ENCODE measurements at regions not wholly inside any gene's neighbourhood (a gene's known extent, or its start where the extent isn't known, plus 50 kb on each side); places are given as distances from the start of the nearest gene placed in this dataset.

- DNase-seq, result no peak
- TF ChIP-seq POLR2A (IDR thresholded peaks at IDR 0.05; ENCODE audit: low read length) (no peak), GATA1 (IDR thresholded peaks at IDR 0.05; ENCODE audit: low read depth, low read length) (no peak)
Observed at GRCh38 chr4:181588733-181589302, 654.4 kb upstream of the TENM3 start.

GRCh38 chr4:181592221-181592745 lies 650.9 kb upstream of the TENM3 start:
- TF ChIP-seq GATA1 (IDR thresholded peaks at IDR 0.05; ENCODE audit: low read depth, low read length) (no peak), POLR2A (IDR thresholded peaks at IDR 0.05; ENCODE audit: low read length) (no peak)
- no peak for DNase-seq

GRCh38 chr4:181593703-181594102 lies 649.5 kb upstream of the TENM3 start:
- no peak for DNase-seq
- TF ChIP-seq POLR2A (IDR thresholded peaks at IDR 0.05; ENCODE audit: low read length) (no peak), GATA1 (IDR thresholded peaks at IDR 0.05; ENCODE audit: low read depth, low read length) (no peak)

GRCh38 chr4:181594188-181594587 lies 649.0 kb upstream of the TENM3 start:
- no peak for TF ChIP-seq POLR2A (IDR thresholded peaks at IDR 0.05; ENCODE audit: low read length)
- no peak for TF ChIP-seq GATA1 (IDR thresholded peaks at IDR 0.05; ENCODE audit: low read depth, low read length)
- DNase-seq, result no peak

- DNase-seq, result no peak
- TF ChIP-seq POLR2A (IDR thresholded peaks at IDR 0.05; ENCODE audit: low read length) (no peak), GATA1 (IDR thresholded peaks at IDR 0.05; ENCODE audit: low read depth, low read length) (no peak)
Observed at GRCh38 chr4:181595716-181596115, 647.5 kb upstream of the TENM3 start.

- TF ChIP-seq POLR2A (IDR thresholded peaks at IDR 0.05; ENCODE audit: low read length), result no peak
- no peak for TF ChIP-seq GATA1 (IDR thresholded peaks at IDR 0.05; ENCODE audit: low read depth, low read length)
- no peak for DNase-seq
Observed at GRCh38 chr4:181597766-181598165, 645.4 kb upstream of the TENM3 start.

GRCh38 chr4:181599134-181599533 lies 644.1 kb upstream of the TENM3 start:
- DNase-seq, result no peak
- TF ChIP-seq POLR2A (IDR thresholded peaks at IDR 0.05; ENCODE audit: low read length) (no peak), GATA1 (IDR thresholded peaks at IDR 0.05; ENCODE audit: low read depth, low read length) (no peak)

GRCh38 chr4:181601103-181601502 lies 642.1 kb upstream of the TENM3 start:
- TF ChIP-seq POLR2A (IDR thresholded peaks at IDR 0.05; ENCODE audit: low read length) (no peak), GATA1 (IDR thresholded peaks at IDR 0.05; ENCODE audit: low read depth, low read length) (no peak)
- no peak for DNase-seq

GRCh38 chr4:181604546-181604945 lies 638.7 kb upstream of the TENM3 start:
- TF ChIP-seq GATA1 (IDR thresholded peaks at IDR 0.05; ENCODE audit: low read depth, low read length) (no peak), POLR2A (IDR thresholded peaks at IDR 0.05; ENCODE audit: low read length) (no peak)
- no peak for DNase-seq

GRCh38 chr4:181606300-181606699 lies 636.9 kb upstream of the TENM3 start:
- TF ChIP-seq POLR2A (IDR thresholded peaks at IDR 0.05; ENCODE audit: low read length) (no peak), GATA1 (IDR thresholded peaks at IDR 0.05; ENCODE audit: low read depth, low read length) (no peak)
- DNase-seq, result no peak

GRCh38 chr4:181608181-181608580 lies 635.0 kb upstream of the TENM3 start:
- TF ChIP-seq GATA1 (IDR thresholded peaks at IDR 0.05; ENCODE audit: low read depth, low read length) (no peak), POLR2A (IDR thresholded peaks at IDR 0.05; ENCODE audit: low read length) (no peak)
- no peak for DNase-seq

- DNase-seq, result no peak
- TF ChIP-seq GATA1 (IDR thresholded peaks at IDR 0.05; ENCODE audit: low read depth, low read length), result no peak
- TF ChIP-seq POLR2A (IDR thresholded peaks at IDR 0.05; ENCODE audit: low read length), result no peak
Observed at GRCh38 chr4:181611033-181611711, 632.0 kb upstream of the TENM3 start.

GRCh38 chr4:181611946-181612600 lies 631.1 kb upstream of the TENM3 start:
- TF ChIP-seq GATA1 (IDR thresholded peaks at IDR 0.05; ENCODE audit: low read depth, low read length), result no peak
- no peak for TF ChIP-seq POLR2A (IDR thresholded peaks at IDR 0.05; ENCODE audit: low read length)

GRCh38 chr4:181613200-181613599 lies 630.0 kb upstream of the TENM3 start:
- no peak for TF ChIP-seq POLR2A (IDR thresholded peaks at IDR 0.05; ENCODE audit: low read length)
- DNase-seq, result no peak

More at GRCh38 chr4:181611946-181612600, 631.1 kb upstream of the TENM3 start:
- no peak for DNase-seq

Data from erythroblast (primary cell).